Naive thymus-derived CD4-positive, alpha-beta T cell (primary cell): ENCODE measurements at regions not wholly inside any gene's neighbourhood (a gene's known extent, or its start where the extent isn't known, plus 50 kb on each side); places are given as distances from the start of the nearest gene placed in this dataset.
"Not testable (repeated sequence)": the region's sequence is repeated elsewhere in the genome, so short reads cannot be mapped to it uniquely, and the experiment has no call there.

Experiments
- ATAC-seq: fragments of 150-1000 bp; cut with Tn5 transposase; 2 replicates; pipeline ENCODE4 v1.10.0; 2021; ENCODE audit warnings: mild to moderate bottlenecking, moderate library complexity
- CTCF ChIA-PET: fragments of 350-600 bp; sonication (Branson Sonifier 250); formaldehyde crosslinking; loops from one replicate; lab custom pipeline; 2021; ENCODE audit warnings: antibody characterized with exemption; lab: Charles Lee
- POLR2A ChIA-PET: fragments of 350-600 bp; sonication (Branson Sonifier 250); formaldehyde crosslinking; loops from one replicate; lab custom pipeline; 2021; ENCODE audit warnings: antibody characterized with exemption, inconsistent platforms; lab: Charles Lee
- DNase-seq, 9 donors: peaks; one replicate each; pipeline versions ENCODE4 v3.0.0 to v3.0.0-alpha.2; 2020 to 2022; ENCODE audit warnings: mixed read lengths in 1 of 9
- H3K27ac ChIP-seq: one replicate; pipeline ENCODE4 v1.7.0; 2013; ENCODE audit warnings: mild to moderate bottlenecking, low read depth, low read length, moderate library complexity
- H3K27me3 ChIP-seq, 2 donors: one replicate each; pipeline ENCODE4 v1.7.0; 2013; ENCODE audit warnings: low read length in 2 of 2, mild to moderate bottlenecking in 2 of 2, moderate library complexity in 2 of 2; ENCODE audit not compliant: control insufficient read depth in 2 of 2, insufficient read depth in 2 of 2
- H3K36me3 ChIP-seq, 3 experiments: 1 replicate in 2 of 3; 2 replicates in 1 of 3; pipeline ENCODE4 v1.7.0; 2013; ENCODE audit warnings: low read length in 3 of 3, mild to moderate bottlenecking in 3 of 3, moderate library complexity in 1 of 3; ENCODE audit not compliant: insufficient read depth in 3 of 3, control insufficient read depth in 2 of 3
- H3K4me1 ChIP-seq, 2 donors: one replicate each; pipeline ENCODE4 v1.7.0; 2013; ENCODE audit warnings: low read length in 2 of 2, mild to moderate bottlenecking in 2 of 2, moderate library complexity in 1 of 2; ENCODE audit not compliant: control insufficient read depth in 2 of 2, insufficient read depth in 2 of 2
- H3K4me3 ChIP-seq: 2 replicates; pipeline ENCODE4 v1.7.0; 2013; ENCODE audit warnings: mild to moderate bottlenecking, low read length
- H3K9me3 ChIP-seq, 3 experiments: 1 replicate in 2 of 3; 2 replicates in 1 of 3; pipeline ENCODE4 v1.7.0; 2013; ENCODE audit warnings: low read length in 3 of 3; ENCODE audit not compliant: control insufficient read depth in 2 of 3
- H3K27ac Mint-ChIP-seq, 9 donors: one replicate each; pipeline ENCODE4 v1.8.0; 2020 to 2022; ENCODE audit warnings: mixed read lengths in 9 of 9, mild to moderate bottlenecking in 8 of 9, moderate library complexity in 5 of 9, inconsistent platforms in 2 of 9
- H3K27me3 Mint-ChIP-seq, 5 donors: one replicate each; pipeline ENCODE4 v1.8.0; 2021 to 2022; ENCODE audit warnings: mixed read lengths in 5 of 5, mild to moderate bottlenecking in 1 of 5
- H3K36me3 Mint-ChIP-seq, 5 donors: one replicate each; pipeline ENCODE4 v1.8.0; 2020 to 2022; ENCODE audit warnings: mixed read lengths in 5 of 5, mild to moderate bottlenecking in 3 of 5, inconsistent platforms in 1 of 5
- H3K4me1 Mint-ChIP-seq, 7 donors: one replicate each; pipeline ENCODE4 v1.8.0; 2020 to 2022; ENCODE audit warnings: mixed read lengths in 7 of 7, mild to moderate bottlenecking in 3 of 7, inconsistent platforms in 1 of 7
- H3K4me3 Mint-ChIP-seq, 10 donors: one replicate each; pipeline ENCODE4 v1.8.0; 2020 to 2022; ENCODE audit warnings: mild to moderate bottlenecking in 10 of 10, mixed read lengths in 10 of 10, moderate library complexity in 6 of 10, inconsistent platforms in 2 of 10
- H3K9me3 Mint-ChIP-seq, 11 donors: one replicate each; pipeline ENCODE4 v1.8.0; 2020 to 2022; ENCODE audit warnings: mixed read lengths in 11 of 11, mild to moderate bottlenecking in 4 of 11, inconsistent platforms in 1 of 11, moderate library complexity in 1 of 11
- intact Hi-C, 2 donors: fragments of 100-400 bp; cut with micrococcal nuclease; formaldehyde crosslinking; loops; one replicate each; pipeline ENCODE4 v1.15.1; 2023

- Histone ChIP-seq H3K4me1 (no peaks in the 10 kb centered on the region), H3K9me3 (peaks cover 0 to 9% (median 0%) of the 10 kb centered on the region in 3 experiments), H3K36me3 (no peaks in the 10 kb centered on the region), H3K27ac (no peak overlapping the region), H3K4me3 (no peak overlapping the region), H3K27me3 (no peaks in the 10 kb centered on the region)
- H3K9me3 Mint-ChIP-seq, result peaks cover 0 to 17% (median 6%) of the 10 kb centered on the region in 11 donors
- peaks cover 0 to 5% (median 0%) of the 10 kb centered on the region in 5 donors for H3K27me3 Mint-ChIP-seq
- ChIA-PET CTCF (interaction anchor here (0.7 kb wide), 1 partner anchor 14 kb away, joined by 3 read pairs; no protein-coding TSS in a partner anchor), POLR2A (no interaction called here)
- DNase-seq (no peak), ATAC-seq (no peak)
- no peak overlapping the region for H3K27ac Mint-ChIP-seq
- H3K4me1 Mint-ChIP-seq, result no peaks in the 10 kb centered on the region
- intact Hi-C loops, result no loop called here
- H3K36me3 Mint-ChIP-seq, result peaks cover 0 to 7% (median 0%) of the 10 kb centered on the region in 5 donors
- H3K4me3 Mint-ChIP-seq, result no peak overlapping the region
Observed at GRCh38 chr4:83961575-83961974, 425.7 kb downstream of the GPAT3 start.

- Mint-ChIP-seq H3K9me3 (peaks cover 0 to 9% (median 3%) of the 10 kb centered on the region in 11 donors), H3K36me3 (no peaks in the 10 kb centered on the region), H3K27ac (no peak overlapping the region), H3K4me3 (no peak overlapping the region), H3K4me1 (no peaks in the 10 kb centered on the region), H3K27me3 (no peaks in the 10 kb centered on the region)
- no peak overlapping the region for H3K27ac ChIP-seq
- no peaks in the 10 kb centered on the region for H3K9me3 ChIP-seq
- POLR2A ChIA-PET, result no interaction called here
- intact Hi-C loops, result no loop called here
- H3K4me3 ChIP-seq, result no peak overlapping the region
- no peaks in the 10 kb centered on the region for H3K27me3 ChIP-seq
- DNase-seq (no peak), ATAC-seq (no peak)
- CTCF ChIA-PET, result no interaction called here
- H3K36me3 ChIP-seq, result no peaks in the 10 kb centered on the region
- H3K4me1 ChIP-seq, result no peaks in the 10 kb centered on the region
Observed at GRCh38 chr4:83959160-83959559, 423.3 kb downstream of the GPAT3 start.

- Mint-ChIP-seq H3K4me1 (no peaks in the 10 kb centered on the region), H3K9me3 (no peaks in the 10 kb centered on the region), H3K27me3 (no peaks in the 10 kb centered on the region), H3K36me3 (no peaks in the 10 kb centered on the region), H3K27ac (no peak overlapping the region), H3K4me3 (no peak overlapping the region)
- ChIA-PET POLR2A (no interaction called here), CTCF (no interaction called here)
- H3K36me3 ChIP-seq, result no peaks in the 10 kb centered on the region
- H3K27ac ChIP-seq, result no peak overlapping the region
- intact Hi-C loops, result no loop called here
- H3K9me3 ChIP-seq, result no peaks in the 10 kb centered on the region
- no peak overlapping the region for H3K4me3 ChIP-seq
- no peaks in the 10 kb centered on the region for H3K4me1 ChIP-seq
- no peaks in the 10 kb centered on the region for H3K27me3 ChIP-seq
- ATAC-seq (no peak), DNase-seq (no peak)
Observed at GRCh38 chr4:83947830-83948193, 411.9 kb downstream of the GPAT3 start.

- Mint-ChIP-seq H3K27ac (no peak overlapping the region), H3K27me3 (no peaks in the 10 kb centered on the region), H3K9me3 (peaks cover 0 to 3% (median 0%) of the 10 kb centered on the region in 11 donors), H3K4me1 (no peaks in the 10 kb centered on the region), H3K4me3 (no peak overlapping the region), H3K36me3 (no peaks in the 10 kb centered on the region)
- H3K4me3 ChIP-seq, result no peak overlapping the region
- no peaks in the 10 kb centered on the region for H3K4me1 ChIP-seq
- ChIA-PET POLR2A (no interaction called here), CTCF (no interaction called here)
- H3K36me3 ChIP-seq, result no peaks in the 10 kb centered on the region
- DNase-seq, result no peak
- H3K9me3 ChIP-seq, result no peaks in the 10 kb centered on the region
- H3K27me3 ChIP-seq, result no peaks in the 10 kb centered on the region
- H3K27ac ChIP-seq, result no peak overlapping the region
- intact Hi-C loops, result no loop called here
- ATAC-seq, result no peak
Observed at GRCh38 chr4:83947125-83947829, 411.4 kb downstream of the GPAT3 start.

- H3K27me3 ChIP-seq, H3K27ac Mint-ChIP-seq, H3K9me3 Mint-ChIP-seq, H3K27ac ChIP-seq, DNase-seq, ATAC-seq, CTCF ChIA-PET, POLR2A ChIA-PET, H3K4me3 Mint-ChIP-seq, H3K4me3 ChIP-seq, H3K36me3 ChIP-seq, H3K9me3 ChIP-seq, H3K36me3 Mint-ChIP-seq, H3K27me3 Mint-ChIP-seq, H3K4me1 Mint-ChIP-seq, H3K4me1 ChIP-seq, intact Hi-C loops: not testable (repeated sequence)
Observed at GRCh38 chr4:83943691-83944090, 407.8 kb downstream of the GPAT3 start.

GRCh38 chr4:83932750-83933391, 397.0 kb downstream of the GPAT3 start:
- DNase-seq, result no peak
- Histone ChIP-seq H3K36me3 (no peaks in the 10 kb centered on the region), H3K4me1 (no peaks in the 10 kb centered on the region), H3K9me3 (no peaks in the 10 kb centered on the region), H3K4me3 (no peak overlapping the region), H3K27ac (no peak overlapping the region), H3K27me3 (peaks cover 0 to 5% of the 10 kb centered on the region in 2 donors)
- ChIA-PET POLR2A (no interaction called here), CTCF (no interaction called here)
- H3K36me3 Mint-ChIP-seq, result no peaks in the 10 kb centered on the region
- no peak for ATAC-seq
- H3K27ac Mint-ChIP-seq, result no peak overlapping the region
- H3K4me1 Mint-ChIP-seq, result no peaks in the 10 kb centered on the region
- H3K9me3 Mint-ChIP-seq, result peaks cover 0 to 6% (median 0%) of the 10 kb centered on the region in 11 donors
- H3K4me3 Mint-ChIP-seq, result no peak overlapping the region
- intact Hi-C loops, result no loop called here
- H3K27me3 Mint-ChIP-seq, result peaks cover 0 to 6% (median 5%) of the 10 kb centered on the region in 5 donors
